8988T (cell line): ENCODE measurements at regions not wholly inside any gene's neighbourhood (a gene's known extent, or its start where the extent isn't known, plus 50 kb on each side); places are given as distances from the start of the nearest gene placed in this dataset.

Experiments used
- DNase-seq: peaks from one replicate; pipeline ENCODE4 v3.0.0; 2011

DNA sequence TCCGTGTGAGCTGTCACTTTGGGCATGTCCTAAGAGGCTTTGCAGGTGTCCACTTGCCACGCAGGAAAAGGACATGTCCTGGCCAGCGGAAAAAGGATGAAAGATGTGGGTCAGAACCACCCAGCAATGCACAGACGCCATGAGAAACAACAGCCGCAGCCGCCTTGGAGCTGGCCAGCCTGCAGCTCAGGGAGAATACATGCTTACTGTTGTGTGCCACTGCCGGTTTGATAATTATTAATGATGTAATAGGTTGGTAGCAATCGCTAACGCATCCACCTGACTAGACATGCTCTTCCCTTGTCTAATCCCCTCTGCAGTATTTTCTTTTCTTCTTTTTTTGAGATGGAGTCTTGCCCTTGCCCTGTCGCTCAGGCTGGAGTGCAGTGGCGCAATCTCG is 221.7 kb downstream of the HAUS1 start:
- DNase-seq, result no peak

DNA sequence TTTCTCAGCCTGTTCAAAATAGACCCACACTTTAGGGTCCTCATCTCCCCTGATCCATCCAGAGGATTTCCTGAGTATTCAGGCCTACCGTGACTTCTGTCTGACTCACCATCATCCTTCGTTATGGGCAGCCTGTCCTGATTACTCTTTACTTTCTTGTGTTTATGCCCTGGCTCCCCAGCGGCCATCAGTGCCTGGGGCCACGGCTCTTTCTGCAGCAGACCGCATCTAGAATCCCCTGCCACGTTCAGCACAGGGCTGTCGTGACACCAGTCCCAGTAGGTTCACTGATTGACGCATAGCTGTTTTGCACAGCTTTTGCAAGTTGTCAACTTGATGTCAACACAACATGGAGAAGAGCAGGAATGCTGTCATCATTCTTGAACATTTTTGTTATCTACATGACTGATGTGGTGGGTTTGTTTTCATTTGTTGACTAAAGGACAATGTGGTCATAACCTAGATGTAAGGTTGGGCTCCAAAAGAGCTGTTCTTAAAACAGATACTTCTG is 225.6 kb downstream of the HAUS1 start:
- no peak for DNase-seq

DNA sequence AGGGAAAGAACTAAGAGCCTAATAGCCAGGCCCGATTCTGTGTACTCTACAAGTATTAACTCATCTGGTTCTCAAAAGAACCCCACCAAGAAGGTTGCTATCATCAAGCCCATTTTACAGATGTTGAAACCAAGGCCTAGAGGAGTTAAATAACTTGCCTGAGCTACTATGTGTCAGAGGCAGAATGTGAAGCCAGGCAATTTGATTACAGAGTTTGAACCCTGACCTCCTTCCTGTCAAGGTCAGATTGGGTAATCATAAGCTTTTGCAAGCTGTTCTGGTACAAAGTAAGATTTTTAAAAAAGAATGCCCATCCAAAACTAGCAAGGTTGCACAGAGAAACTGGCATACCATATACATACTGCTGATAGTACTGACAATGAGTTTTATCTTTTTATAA is 227.1 kb downstream of the HAUS1 start:
- DNase-seq, result no peak

DNA sequence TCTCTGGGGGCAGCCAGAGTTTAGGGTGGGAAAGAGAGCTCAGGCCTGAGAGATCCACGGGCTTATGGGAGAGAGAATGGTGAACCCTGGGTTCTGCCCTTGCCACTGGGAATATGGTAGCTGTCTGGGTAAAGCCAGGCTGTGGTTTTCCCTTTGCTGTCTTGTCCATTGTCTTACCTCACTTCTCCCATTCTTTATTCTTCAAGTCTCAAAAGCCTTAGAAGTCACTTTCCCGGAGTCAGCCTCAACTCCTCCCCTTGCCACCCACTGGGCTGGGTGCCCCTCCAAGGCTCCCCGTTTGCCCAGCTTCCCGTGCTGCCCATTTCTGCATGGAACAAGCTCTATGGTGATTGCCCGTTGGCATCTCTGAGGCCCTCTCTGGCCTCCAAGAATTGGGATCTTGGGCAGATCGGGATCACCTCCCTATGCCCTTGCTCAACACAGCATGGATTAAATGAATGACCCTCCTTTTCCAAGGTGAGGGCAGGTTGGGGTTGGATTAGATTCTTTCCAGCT is 228.2 kb downstream of the HAUS1 start:
- DNase-seq, result no peak

GRCh38 chr18:46332921-46333341 is 228.7 kb downstream of the HAUS1 start:
- no peak for DNase-seq

DNA sequence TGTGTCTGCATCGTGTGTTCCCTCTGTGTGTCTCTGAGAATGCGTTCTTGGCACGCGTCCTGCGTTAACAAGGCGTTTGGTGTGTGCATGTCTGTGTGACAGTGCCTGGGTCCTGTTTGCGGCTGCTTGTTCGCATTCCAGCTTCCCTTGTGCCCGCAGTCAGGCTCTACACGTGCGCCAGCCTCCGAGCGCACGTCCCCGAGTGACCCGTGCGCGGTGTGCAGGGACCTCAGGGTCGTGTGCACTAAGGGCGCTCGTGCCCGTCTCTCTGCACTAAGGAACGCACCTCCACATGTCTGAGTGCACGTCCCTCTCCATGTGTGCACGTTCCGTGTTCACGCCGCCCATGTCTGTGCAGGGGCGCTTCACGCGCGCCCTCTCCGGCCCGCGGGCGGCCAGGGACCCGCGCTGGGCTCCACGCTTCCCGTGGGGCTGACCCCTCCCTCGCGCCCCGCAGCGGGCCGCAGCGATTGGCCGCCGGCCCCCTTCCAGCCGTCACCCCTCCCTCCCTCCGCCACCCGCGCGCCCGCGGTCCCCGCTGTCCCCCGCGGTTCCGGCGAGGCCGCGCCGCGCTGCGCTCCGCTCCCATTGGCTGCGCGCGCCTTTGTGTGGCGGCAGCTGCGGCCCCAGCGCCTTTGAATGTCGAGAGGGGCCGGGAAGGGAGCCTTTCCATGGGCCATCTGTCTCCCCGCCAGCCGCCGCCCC is 229.4 kb downstream of the HAUS1 start:
- peak; percentile 85 for DNase-seq

DNA sequence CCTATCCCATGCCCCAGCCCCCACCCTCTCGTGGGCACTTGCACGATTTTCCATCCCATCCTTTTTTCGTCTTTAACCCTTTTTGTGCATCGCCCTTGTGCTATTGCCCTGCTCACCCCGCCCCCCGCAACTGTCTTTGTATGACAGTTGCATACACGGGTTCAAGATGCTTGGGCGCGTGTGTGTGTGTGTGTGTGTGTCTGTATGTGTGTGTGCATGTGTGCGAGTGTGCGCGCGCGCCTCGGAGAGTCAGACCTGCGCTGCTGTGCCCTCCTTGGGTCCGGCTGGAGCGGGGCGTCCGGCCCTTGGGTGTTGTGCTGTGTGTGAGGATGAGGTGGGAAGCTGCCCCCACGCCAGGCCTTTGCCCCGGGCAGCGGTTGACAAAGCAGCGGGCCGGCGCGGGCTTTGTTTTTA is 230.7 kb downstream of the HAUS1 start:
- no peak for DNase-seq

DNA sequence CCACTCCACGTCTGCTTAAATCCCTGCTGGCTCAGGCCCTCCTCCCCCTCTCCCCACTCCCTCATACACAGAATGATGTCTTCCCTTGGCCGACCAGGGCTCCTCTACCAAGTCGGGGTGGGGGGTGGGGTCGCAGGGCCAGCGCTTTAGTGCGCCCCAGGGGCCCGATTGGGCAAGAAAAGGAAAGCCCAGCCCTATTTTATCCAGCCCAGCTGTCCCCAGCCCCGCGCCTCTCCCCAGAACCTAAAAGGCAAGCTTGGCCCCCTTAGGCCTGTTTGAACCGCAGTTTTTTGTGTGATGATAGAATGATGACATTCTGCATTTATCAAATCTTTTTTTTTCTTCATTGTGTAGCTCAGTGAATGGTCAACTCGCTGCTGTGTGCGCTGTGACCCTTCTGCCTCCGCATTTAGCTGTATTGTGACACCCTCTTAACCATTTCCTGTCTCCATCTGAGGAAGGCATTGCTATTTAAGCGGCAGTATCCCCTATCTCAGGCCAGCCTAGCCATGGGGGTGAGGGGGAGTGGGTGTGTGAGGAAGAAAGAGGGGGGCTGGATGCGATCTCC is 231.4 kb downstream of the HAUS1 start:
- DNase-seq, result no peak

GRCh38 chr18:46336278-46337111 is 232.3 kb downstream of the HAUS1 start:
- no peak for DNase-seq

DNA sequence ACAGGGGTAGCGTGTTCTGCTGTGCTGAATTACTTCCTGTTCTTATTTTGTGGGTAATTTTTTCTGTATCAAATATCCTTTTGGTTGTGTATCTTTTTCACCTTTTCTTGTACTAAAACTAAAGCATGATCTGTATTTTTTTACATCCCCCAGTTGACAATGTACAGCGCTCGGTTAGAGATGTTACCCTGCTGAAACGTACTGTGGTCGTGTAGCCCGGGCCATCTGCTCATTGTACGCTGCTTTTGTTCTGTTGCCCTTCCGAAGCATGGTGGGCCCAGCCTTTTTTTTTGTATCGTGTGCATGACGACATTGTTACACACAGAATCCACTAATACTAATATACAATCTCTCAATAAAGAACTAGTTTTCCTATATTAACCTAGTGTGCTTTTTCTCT is 233.1 kb downstream of the HAUS1 start:
- DNase-seq, result no peak

- DNase-seq, result no peak
Observed at GRCh38 chr18:46338205-46338604, 234.0 kb downstream of the HAUS1 start.

DNA sequence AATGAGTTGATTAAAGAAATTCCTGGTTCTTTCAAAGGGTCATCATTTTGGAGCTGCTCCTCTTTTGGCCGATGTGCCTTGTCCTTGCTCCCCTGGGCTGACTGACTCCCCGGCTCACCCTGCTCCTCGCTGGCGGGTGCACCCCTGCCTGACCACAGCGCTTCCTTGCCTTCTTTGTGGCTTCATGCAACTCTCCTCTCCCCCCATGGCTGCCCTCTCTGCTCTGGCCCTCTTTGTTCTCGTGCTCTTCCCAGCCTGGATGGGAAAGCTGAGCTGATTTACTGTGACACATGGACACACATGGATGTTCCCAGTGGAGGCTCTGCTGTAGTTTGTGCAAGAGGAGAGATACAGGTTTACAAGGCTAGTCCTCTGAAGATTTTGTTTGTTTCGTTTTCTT is 234.6 kb downstream of the HAUS1 start:
- no peak for DNase-seq

DNA sequence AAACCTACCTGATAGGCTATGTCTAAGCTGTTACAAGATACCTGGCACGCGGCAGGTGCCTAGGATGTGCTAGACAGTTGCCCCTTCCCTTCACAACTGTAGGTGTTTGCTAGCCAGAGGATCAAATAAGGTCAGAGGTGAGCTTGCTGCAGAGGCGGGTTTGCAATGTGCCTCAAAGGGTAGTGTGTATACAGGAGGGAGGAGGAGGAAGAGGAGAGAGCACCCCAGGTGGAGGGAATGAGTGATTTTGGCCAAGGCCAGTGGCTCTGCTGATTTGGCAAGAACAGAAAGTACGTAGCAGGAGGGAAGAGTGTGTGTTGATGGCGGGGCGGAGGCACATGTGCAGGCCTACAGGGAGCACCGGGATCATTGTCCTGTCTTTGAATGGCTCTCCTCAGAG is 236.5 kb downstream of the HAUS1 start:
- DNase-seq, result no peak

DNA sequence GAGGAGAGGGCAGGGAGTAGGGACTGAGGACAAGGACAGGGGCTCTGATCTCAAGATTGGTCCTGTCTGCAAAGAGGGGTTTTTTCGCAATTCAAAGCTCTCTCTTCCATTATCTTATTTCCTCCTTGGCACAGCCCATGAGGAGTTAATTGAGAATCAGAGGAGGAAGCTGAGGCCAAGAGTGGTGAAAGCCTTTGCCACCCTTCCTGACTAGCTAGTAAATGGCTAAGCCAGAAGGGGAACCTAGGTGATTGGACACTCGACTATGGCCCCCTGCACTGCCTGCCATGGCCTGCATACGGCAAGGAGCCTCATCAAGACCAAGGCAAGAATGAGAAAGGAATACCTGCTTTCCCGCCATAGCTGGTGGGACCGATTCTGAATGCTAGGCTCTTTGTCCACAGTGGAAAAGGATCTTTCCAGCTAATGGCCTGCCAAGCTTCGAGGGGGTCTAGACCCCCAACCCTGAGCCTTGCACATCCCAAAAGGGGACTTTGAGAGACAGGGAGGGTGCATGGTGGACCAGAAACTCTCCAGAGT is 237.9 kb downstream of the HAUS1 start:
- DNase-seq, result no peak

- DNase-seq, result no peak
Observed at GRCh38 chr18:46343456-46343855, 239.3 kb downstream of the HAUS1 start.

DNA sequence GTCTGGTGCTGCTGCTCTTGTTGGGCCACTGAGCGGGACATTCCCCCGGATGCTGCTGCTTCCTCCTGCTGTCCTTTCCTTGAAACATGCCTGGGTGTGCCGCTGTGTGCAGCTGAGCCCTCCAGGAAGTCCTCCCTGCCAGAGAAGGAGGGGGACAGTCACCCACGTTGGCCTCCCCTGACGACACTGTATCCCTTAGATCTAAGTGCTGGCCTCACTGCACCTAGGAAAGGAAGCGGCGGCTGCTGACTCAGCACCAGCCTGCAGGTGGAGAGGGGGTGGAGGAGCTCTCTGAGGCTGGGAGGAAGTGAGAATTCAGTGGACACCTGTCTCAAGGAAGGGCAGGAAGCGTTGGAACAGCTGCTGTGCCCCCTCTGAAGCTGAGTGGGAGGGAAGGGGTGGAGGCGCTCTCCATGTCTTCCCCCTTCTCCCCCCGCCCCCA is 239.8 kb downstream of the HAUS1 start:
- no peak for DNase-seq

GRCh38 chr18:46344416-46345180 is 240.4 kb downstream of the HAUS1 start:
- no peak for DNase-seq

DNA sequence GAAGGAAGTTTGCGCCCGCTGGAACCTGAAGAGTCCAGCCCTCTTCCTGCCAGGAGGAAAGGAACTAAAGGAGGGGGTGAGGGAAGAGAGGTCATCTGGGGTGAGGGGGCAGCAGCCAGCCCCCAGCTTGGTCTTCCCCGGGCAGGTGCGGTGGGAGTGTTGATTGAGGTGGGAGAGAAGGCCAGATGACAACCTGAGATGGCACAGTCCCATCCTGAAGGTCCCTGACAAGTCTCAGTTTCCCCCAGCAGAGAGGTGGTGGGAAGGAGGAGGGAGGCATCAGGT is 240.9 kb downstream of the HAUS1 start:
- DNase-seq, result no peak

DNA sequence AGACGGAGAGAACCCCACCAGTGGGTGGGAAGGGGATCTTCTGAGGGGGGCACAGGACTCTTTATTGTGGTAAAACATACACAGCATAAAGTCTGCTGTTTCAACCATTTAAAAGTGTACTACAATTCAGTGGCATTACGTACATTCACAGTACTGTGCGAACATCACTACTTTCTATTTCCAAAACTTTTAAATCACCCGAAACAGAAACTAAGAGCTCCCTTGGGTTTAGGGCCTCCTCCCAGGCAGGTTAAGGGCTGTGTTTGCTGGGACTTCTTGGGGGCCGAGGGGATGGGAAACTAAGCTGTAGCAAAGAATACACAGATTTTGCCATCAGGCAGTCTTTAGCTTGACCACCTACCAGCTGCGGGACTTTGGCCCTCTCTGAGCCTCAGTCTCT is 242.0 kb downstream of the HAUS1 start:
- DNase-seq, result no peak

- DNase-seq, result no peak
Observed at GRCh38 chr18:46346896-46347630, 242.9 kb downstream of the HAUS1 start.

DNA sequence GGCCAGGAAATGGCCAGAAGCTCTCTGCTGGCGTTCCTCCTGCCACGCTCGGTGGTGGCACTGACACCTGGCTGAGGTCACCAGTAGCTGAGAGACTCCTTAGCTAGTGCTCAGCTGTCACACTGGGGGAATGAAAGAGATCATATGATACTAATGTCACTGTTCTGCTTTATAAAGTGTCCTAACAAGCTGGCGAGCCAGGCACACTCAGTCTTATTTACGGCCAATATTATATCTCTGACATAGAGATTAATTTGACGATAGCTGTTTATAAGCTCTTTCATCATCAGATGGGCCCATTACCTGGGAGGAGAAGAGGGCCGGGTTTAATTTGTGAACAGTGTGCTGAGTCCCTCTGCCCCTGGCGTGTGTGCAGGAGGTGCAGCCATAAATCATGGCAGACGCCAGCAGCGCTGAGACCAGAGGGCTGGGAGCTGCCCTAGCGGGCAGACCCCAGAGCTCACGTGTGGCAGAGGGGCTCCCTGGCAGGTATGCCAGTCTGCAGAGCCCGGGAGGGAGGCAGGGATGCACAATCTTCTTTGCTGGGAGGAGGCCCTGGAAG is 246.5 kb downstream of the HAUS1 start:
- DNase-seq, result no peak
